ENCODE measurements at regions not wholly inside any gene's neighbourhood (a gene's known extent, or its start where the extent isn't known, plus 50 kb on each side); places are given as distances from the start of the nearest gene placed in this dataset.
"Not testable (repeated sequence)": the region's sequence is repeated elsewhere in the genome, so short reads cannot be mapped to it uniquely, and the experiment has no call there.

DNA sequence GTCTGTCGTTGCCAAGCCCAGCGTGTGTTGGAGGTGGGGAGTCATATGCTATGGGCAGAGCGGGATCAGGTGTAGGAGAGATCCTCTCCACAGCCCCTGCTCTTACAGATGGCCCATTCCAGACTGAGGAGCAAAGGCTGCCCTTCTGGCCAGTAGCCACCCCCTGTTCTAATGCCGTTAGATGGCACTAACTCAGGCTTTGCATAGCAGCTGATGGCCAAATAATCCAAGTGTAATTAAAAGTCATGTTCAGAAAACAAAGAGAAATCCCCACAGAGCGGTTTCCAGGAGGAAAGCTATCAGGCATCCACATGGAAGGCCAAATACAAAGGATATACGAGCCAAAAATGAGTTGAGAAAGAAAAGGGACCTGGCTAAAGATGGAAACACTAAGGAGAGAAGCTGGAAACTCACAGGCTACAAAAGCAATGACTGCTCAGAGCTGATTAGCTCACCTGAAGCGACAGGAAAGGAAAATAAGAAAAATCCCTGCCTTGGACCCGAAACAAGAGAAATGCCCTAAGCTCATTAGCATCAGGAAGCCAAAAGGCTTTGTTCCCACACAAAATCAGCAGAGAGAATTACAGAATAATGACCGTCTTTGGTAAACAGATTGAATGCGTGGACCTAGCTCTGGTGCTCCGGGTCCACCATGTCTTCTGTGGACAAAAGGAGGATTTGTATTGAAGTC lies 1002.4 kb upstream of the KLHL29 start:
- H3K27me3 Mint-ChIP-seq (ENCODE audit: low read depth) = no peaks in the 10 kb centered on the region
- no peaks in the 10 kb centered on the region for H3K4me1 Mint-ChIP-seq (ENCODE audit: low read depth)
- DNase-seq (no peak), ATAC-seq (replicated peaks in 1 of 2) (no peak)
- H3K9me3 Mint-ChIP-seq = peaks cover 3 to 6% of the 10 kb centered on the region in 2 donors
- H3K4me3 Mint-ChIP-seq = no peak overlapping the region
- no peak overlapping the region for H3K27ac Mint-ChIP-seq
- H3K36me3 Mint-ChIP-seq (ENCODE audit: insufficient read depth in 2 of 2) = no peaks in the 10 kb centered on the region

DNA sequence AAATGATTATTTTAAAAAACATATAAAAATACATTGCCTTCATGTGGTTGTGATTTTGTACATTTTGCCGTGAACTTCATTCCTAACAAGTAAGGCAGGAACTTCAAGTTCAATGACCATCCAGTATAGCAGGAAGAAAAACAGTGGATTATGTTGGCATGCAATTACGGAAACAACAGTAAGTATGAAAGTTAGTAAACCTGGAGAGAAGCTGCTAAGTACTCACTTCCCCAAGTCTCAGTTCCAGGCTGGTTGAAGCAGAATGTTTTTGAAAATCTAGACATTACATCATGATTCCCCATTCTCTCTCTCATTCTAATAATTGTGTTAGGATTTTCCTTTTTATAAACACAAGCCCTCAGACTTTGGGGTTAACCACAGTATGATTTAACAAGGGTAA lies 987.1 kb upstream of the KLHL29 start:
- Mint-ChIP-seq H3K4me3 (no peak overlapping the region), H3K27me3 (ENCODE audit: low read depth) (no peaks in the 10 kb centered on the region), H3K9me3 (peaks cover 5 to 7% of the 10 kb centered on the region in 2 donors), H3K4me1 (ENCODE audit: low read depth) (no peaks in the 10 kb centered on the region), H3K27ac (no peak overlapping the region), H3K36me3 (ENCODE audit: insufficient read depth in 2 of 2) (no peaks in the 10 kb centered on the region)
- no peak for ATAC-seq (replicated peaks in 1 of 2)
- DNase-seq = no peak

DNA sequence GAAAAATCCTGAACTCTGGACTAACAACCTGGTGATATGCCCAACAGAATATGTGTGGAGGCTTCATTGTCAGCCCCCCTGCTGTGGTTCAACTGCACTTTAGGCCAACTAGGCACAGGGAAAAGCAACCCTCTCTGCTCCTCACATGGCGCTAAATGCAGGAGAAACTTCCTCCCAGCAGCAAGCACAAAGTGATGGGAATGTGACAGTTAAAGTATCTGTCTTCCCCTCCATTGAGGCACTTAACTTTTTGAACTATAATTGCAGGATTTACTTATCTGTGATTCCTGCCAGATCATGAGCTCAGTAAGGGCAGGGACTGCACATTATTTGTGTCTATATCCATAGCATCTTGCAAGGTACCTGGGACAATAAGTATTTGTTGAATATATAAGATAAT lies 981.2 kb upstream of the KLHL29 start:
- H3K36me3 Mint-ChIP-seq (ENCODE audit: insufficient read depth in 2 of 2) = no peaks in the 10 kb centered on the region
- H3K27ac Mint-ChIP-seq = no peak overlapping the region
- ATAC-seq (replicated peaks in 1 of 2) (no peak), DNase-seq (no peak)
- H3K4me3 Mint-ChIP-seq = no peak overlapping the region
- peaks cover 9 to 13% of the 10 kb centered on the region in 2 donors for H3K9me3 Mint-ChIP-seq
- no peaks in the 10 kb centered on the region for H3K4me1 Mint-ChIP-seq (ENCODE audit: low read depth)
- no peaks in the 10 kb centered on the region for H3K27me3 Mint-ChIP-seq (ENCODE audit: low read depth)

DNA sequence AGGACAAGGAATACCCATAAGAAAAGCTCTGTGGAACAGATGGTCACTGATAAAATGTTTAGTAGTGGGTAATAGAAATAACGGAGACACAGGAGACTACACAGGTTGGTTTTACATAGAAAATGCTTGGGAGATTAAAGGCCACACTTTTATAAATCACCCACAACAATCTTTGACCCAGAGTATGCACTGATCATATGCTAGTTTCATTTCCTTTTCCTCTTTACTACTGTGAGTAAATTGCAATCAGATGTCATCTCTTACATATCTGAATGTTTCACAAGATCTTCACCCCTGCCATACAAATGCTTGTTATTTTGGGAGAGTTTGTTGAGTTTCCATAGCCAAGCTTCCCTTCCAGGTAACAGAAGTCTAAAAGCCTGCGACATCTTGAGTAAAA lies 978.4 kb upstream of the KLHL29 start:
- Mint-ChIP-seq H3K27ac (no peak overlapping the region), H3K4me3 (no peak overlapping the region), H3K4me1 (ENCODE audit: low read depth) (no peaks in the 10 kb centered on the region), H3K9me3 (peaks cover 8 to 11% of the 10 kb centered on the region in 2 donors), H3K27me3 (ENCODE audit: low read depth) (no peaks in the 10 kb centered on the region), H3K36me3 (ENCODE audit: insufficient read depth in 2 of 2) (no peaks in the 10 kb centered on the region)
- DNase-seq (no peak), ATAC-seq (replicated peaks in 1 of 2) (no peak)

DNA sequence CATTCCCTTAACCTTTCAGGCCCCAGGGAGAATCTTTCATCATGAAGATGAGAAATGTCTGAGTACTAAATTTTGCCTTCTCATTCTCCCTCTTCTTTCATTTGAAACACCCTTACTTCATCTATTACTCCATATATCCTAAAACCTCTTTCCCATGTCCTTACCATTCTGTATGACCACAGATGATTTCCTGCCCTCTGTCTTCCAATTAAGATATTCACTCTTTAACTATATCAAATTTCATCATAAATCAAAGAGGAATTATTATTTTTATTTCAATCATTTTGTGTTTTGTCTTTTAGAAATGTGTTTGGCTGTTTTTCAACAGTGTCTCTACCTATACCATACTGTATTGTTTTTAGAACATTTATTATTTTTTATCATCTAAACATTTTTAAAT lies 964.9 kb upstream of the KLHL29 start:
- H3K9me3 Mint-ChIP-seq = peaks cover 8 to 13% of the 10 kb centered on the region in 2 donors
- no peaks in the 10 kb centered on the region for H3K4me1 Mint-ChIP-seq (ENCODE audit: low read depth)
- no peak overlapping the region for H3K27ac Mint-ChIP-seq
- ATAC-seq (replicated peaks in 1 of 2) (no peak), DNase-seq (no peak)
- H3K4me3 Mint-ChIP-seq = no peak overlapping the region
- no peaks in the 10 kb centered on the region for H3K27me3 Mint-ChIP-seq (ENCODE audit: low read depth)
- peaks cover 0 to 1% of the 10 kb centered on the region in 2 donors for H3K36me3 Mint-ChIP-seq (ENCODE audit: insufficient read depth in 2 of 2)

DNA sequence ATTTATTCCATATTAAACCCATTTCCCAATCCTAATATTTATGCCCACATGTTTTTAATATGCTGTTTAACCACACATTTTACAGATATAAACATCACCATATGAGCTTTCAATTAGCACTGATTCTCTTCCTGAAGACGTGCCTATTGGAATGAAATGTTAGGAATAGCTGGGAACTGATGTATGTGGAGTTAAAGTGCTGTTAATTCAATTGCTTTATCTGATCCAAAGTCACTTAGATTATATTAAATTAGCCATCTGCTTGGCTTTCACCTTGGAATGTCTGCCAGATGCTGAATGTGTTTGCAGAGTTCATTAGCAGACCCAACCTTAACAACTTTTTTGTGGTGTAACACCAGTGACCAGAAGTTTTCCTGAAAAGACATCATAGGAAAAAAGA lies 942.9 kb upstream of the KLHL29 start:
- no peak for ATAC-seq (replicated peaks in 1 of 2)
- DNase-seq = no peak
- H3K27me3 Mint-ChIP-seq (ENCODE audit: low read depth) = no peaks in the 10 kb centered on the region
- H3K9me3 Mint-ChIP-seq = peaks cover 1 to 6% of the 10 kb centered on the region in 2 donors
- no peaks in the 10 kb centered on the region for H3K4me1 Mint-ChIP-seq (ENCODE audit: low read depth)
- no peak overlapping the region for H3K4me3 Mint-ChIP-seq
- no peaks in the 10 kb centered on the region for H3K36me3 Mint-ChIP-seq (ENCODE audit: insufficient read depth in 2 of 2)
- no peak overlapping the region for H3K27ac Mint-ChIP-seq

DNA sequence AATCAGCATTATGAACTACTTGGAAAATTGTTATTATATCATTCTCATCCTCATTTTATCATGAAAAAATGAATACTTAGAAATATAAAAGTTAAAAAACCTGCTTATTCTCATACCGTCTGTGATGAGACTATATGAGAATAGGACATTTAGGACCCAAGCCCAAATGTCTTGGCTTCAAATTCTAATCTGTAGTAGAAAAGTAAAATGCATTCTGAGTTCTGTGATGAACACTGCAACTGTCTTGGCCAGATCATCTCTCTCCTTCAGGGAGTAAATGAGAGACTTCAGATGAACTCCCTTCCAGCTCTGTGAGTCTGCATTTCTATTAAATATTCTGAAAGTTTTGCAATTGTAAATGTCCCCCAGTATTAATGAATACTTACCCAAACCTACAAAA lies 940.7 kb upstream of the KLHL29 start:
- Mint-ChIP-seq H3K27ac (no peak overlapping the region), H3K4me3 (no peak overlapping the region), H3K27me3 (ENCODE audit: low read depth) (no peaks in the 10 kb centered on the region), H3K9me3 (peaks cover 3 to 4% of the 10 kb centered on the region in 2 donors), H3K36me3 (ENCODE audit: insufficient read depth in 2 of 2) (no peaks in the 10 kb centered on the region), H3K4me1 (ENCODE audit: low read depth) (no peaks in the 10 kb centered on the region)
- ATAC-seq (replicated peaks in 1 of 2) (no peak), DNase-seq (no peak)

DNA sequence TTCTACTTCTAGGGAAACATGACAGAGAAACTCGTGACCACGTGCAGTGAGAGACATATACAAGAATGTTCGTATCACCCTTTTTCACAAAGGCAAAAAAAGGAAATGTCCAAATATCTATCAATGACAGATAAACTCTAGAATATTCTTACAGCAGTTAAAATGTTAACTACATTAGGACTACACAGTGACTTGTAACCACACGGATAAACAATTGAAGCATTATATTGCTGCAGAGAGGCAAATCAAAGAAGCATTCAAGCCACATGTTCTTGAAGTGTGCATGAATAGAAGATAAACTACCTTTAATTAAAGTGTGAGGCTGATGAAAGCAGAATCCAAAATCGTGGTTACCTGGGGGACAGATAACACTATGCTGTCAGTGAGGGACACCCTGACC lies 935.3 kb upstream of the KLHL29 start:
- H3K9me3 Mint-ChIP-seq = peaks cover 4 to 7% of the 10 kb centered on the region in 2 donors
- no peak for DNase-seq
- H3K27me3 Mint-ChIP-seq (ENCODE audit: low read depth) = no peaks in the 10 kb centered on the region
- H3K4me3 Mint-ChIP-seq = no peak overlapping the region
- H3K4me1 Mint-ChIP-seq (ENCODE audit: low read depth) = no peaks in the 10 kb centered on the region
- no peak overlapping the region for H3K27ac Mint-ChIP-seq
- no peak for ATAC-seq (replicated peaks in 1 of 2)
- no peaks in the 10 kb centered on the region for H3K36me3 Mint-ChIP-seq (ENCODE audit: insufficient read depth in 2 of 2)

DNA sequence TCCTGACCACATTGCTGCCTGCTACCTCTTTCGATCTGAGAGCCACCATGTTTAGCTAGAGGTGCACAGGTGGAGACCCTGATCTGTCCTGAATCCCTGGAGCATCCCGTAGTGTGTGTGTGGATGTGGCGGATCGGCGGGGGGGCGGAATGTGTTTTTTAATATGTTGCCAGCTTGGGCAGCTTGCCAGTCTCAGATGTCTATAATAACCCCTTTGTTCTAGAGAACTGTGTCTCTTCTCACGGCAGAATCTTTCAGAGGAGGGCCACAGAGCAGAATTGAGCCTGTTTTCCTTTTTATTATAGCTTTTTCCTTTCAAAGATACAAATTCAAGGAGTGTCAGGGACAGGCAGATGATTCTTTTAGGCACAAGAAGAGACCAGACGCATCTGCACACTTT lies 934.1 kb upstream of the KLHL29 start:
- ATAC-seq (replicated peaks in 1 of 2) (no peak), DNase-seq (no peak)
- Mint-ChIP-seq H3K27me3 (ENCODE audit: low read depth) (no peaks in the 10 kb centered on the region), H3K9me3 (peaks cover 2 to 4% of the 10 kb centered on the region in 2 donors), H3K27ac (no peak overlapping the region), H3K36me3 (ENCODE audit: insufficient read depth in 2 of 2) (no peaks in the 10 kb centered on the region), H3K4me1 (ENCODE audit: low read depth) (no peaks in the 10 kb centered on the region), H3K4me3 (no peak overlapping the region)

DNA sequence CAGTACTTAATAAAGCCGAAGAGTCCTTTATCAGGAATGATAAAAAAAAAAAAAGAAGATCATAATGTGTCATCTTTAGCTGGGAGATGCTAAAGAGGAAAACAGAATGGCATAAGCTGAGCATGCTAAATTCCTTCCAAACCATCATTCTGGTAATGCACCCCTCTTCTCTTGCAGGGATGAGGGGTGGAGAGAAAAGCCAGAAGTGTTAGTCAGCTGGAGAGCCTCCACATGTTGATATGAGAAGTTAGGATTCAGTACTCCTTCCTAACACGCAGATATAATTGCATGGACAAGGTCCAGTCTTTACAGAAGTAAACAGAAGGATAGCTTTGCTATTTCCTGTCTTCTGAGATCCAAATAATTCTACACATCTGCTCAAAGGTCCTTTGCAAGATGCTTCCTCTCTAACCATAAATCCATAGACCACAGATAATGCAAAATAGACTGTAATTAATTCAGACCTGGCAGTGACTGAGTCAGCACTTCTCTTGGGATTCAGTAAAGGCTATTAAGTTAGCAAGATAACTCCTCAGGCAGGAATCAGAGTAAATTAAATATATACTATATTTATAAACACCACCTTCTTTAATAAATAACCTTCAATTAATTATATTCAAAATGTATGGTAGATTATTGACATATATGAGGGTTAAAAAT lies 930.0 kb upstream of the KLHL29 start:
- no peak overlapping the region for H3K4me3 Mint-ChIP-seq
- peaks cover 0 to 2% of the 10 kb centered on the region in 2 donors for H3K9me3 Mint-ChIP-seq
- no peaks in the 10 kb centered on the region for H3K27me3 Mint-ChIP-seq (ENCODE audit: low read depth)
- ATAC-seq (replicated peaks in 1 of 2) (no peak), DNase-seq (no peak)
- H3K36me3 Mint-ChIP-seq (ENCODE audit: insufficient read depth in 2 of 2) = no peaks in the 10 kb centered on the region
- no peak overlapping the region for H3K27ac Mint-ChIP-seq
- H3K4me1 Mint-ChIP-seq (ENCODE audit: low read depth) = no peaks in the 10 kb centered on the region

DNA sequence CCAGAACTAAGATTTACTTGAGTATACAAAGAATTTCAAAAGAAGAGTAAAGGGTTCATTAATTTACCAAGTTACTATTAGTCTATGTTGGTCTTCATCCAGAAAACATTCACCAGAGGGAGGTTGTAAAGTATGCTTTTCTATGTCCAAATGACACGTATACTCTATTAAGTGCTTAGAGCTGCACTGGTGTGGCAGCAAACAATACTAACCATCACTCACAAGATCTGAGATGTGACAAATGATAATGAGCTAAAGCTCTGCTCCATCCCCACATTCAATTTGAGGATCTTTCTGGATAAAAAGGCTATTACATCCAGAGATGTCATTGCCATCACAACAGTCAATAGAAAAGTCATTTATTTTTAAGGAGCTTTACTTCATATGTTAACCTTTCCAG lies 926.5 kb upstream of the KLHL29 start:
- no peak overlapping the region for H3K27ac Mint-ChIP-seq
- ATAC-seq (replicated peaks in 1 of 2) = no peak
- H3K4me3 Mint-ChIP-seq = no peak overlapping the region
- H3K9me3 Mint-ChIP-seq = peaks cover 5 to 6% of the 10 kb centered on the region in 2 donors
- no peak for DNase-seq
- H3K36me3 Mint-ChIP-seq (ENCODE audit: insufficient read depth in 2 of 2) = no peaks in the 10 kb centered on the region
- no peaks in the 10 kb centered on the region for H3K27me3 Mint-ChIP-seq (ENCODE audit: low read depth)
- no peaks in the 10 kb centered on the region for H3K4me1 Mint-ChIP-seq (ENCODE audit: low read depth)

DNA sequence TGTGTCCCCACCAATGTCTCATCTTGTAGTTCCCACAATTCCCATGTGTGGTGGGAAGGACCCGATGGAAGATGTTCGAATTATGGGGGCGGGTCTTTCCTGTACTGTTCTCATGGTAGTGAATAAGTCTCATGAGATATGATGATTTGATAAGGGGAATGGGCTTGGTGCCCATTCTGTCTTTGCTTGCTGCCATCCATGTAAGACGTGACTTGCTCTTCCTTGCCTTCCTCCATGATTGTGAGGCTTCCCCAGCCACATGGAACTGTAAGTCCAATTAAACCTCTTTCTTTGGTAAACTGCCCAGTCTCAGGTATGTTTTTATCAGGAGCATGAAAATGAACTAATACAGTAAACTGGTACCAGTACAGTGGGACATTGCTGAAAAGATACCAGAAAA lies 909.9 kb upstream of the KLHL29 start:
- H3K27me3 Mint-ChIP-seq (ENCODE audit: low read depth); H3K36me3 Mint-ChIP-seq (ENCODE audit: insufficient read depth in 2 of 2); H3K4me1 Mint-ChIP-seq (ENCODE audit: low read depth); H3K27ac Mint-ChIP-seq; DNase-seq; ATAC-seq (replicated peaks in 1 of 2); H3K4me3 Mint-ChIP-seq: not testable (repeated sequence)
- H3K9me3 Mint-ChIP-seq = peaks cover 4 to 13% of the 10 kb centered on the region in 2 donors

DNA sequence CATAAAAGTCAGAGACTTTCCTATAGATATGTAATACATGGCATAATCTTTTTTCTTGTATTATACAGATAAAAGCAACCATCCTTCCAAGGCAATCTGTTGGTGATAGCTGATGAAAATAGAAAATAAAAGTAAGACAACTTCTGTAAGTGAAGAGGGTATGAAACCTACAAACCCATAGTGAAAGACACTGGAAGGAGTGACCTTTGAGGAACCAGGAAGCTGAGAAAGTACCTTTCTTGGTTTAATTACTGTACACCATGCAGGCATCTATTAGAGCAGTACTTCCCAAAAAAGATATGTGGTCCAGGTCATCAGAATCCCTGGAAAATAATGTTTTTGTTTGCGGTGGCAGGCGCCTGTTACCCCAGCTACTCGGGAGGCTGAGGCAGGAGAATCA lies 906.6 kb upstream of the KLHL29 start:
- no peak overlapping the region for H3K27ac Mint-ChIP-seq
- H3K4me3 Mint-ChIP-seq = no peak overlapping the region
- ATAC-seq (replicated peaks in 1 of 2) (no peak), DNase-seq (no peak)
- H3K36me3 Mint-ChIP-seq (ENCODE audit: insufficient read depth in 2 of 2) = no peaks in the 10 kb centered on the region
- H3K4me1 Mint-ChIP-seq (ENCODE audit: low read depth) = no peaks in the 10 kb centered on the region
- no peaks in the 10 kb centered on the region for H3K27me3 Mint-ChIP-seq (ENCODE audit: low read depth)
- peaks cover 10 to 15% of the 10 kb centered on the region in 2 donors for H3K9me3 Mint-ChIP-seq

All from activated T-cell treated with anti-CD3 and anti-CD28 coated beads, Interleukin-2, amount 50 U/mL, for 72 hours (primary cell).